ENCODE measurements at regions not wholly inside any gene's neighbourhood (a gene's known extent, or its start where the extent isn't known, plus 50 kb on each side); places are given as distances from the start of the nearest gene placed in this dataset.
"Not testable (repeated sequence)": the region's sequence is repeated elsewhere in the genome, so short reads cannot be mapped to it uniquely, and the experiment has no call there.

GRCh38 chr1:157279138-157279801, 141.1 kb upstream of the ETV3 start:
- DNase-seq: no peak
- intact Hi-C loops (cut with micrococcal nuclease): no loop called here
- no peak for ATAC-seq

DNA sequence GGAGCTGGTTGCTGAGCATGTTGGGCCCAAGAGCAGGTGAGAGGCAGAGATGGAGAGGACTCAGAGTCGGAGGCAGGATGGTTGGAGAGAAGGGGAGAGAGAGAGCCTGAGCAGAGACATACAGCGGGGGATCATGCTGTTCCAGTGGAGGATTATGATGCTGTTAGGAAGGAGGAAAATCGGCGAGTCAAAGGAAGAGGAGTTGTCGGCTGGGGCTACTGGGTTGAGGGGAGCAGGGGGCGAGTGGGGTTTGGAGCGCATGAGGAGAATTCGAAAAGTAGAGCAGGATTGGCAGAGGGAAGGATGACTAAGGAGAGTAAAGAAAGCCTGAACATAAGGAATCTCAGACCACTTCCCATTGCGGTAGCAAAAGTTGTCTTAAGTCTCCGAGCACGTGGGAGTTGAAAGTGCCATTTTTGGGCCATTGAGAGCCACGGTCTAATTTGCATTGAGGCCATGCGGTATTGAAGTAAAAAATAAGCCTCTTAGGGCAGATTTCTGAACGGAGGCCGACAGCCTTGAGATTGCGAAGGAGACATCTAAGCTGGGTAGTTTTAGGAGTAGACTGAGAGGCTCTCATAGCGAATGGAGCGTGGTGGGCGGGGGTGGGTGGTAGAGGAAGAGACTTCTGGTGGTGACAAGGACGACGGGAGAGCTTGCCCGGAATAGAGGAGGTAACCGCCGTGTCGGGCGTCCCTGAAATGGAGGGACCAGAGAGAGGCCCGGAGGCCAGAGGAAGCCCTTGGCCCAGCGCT, 140.4 kb upstream of the ETV3 start:
- intact Hi-C loops (cut with micrococcal nuclease): no loop called here
- no peak for ATAC-seq

DNA sequence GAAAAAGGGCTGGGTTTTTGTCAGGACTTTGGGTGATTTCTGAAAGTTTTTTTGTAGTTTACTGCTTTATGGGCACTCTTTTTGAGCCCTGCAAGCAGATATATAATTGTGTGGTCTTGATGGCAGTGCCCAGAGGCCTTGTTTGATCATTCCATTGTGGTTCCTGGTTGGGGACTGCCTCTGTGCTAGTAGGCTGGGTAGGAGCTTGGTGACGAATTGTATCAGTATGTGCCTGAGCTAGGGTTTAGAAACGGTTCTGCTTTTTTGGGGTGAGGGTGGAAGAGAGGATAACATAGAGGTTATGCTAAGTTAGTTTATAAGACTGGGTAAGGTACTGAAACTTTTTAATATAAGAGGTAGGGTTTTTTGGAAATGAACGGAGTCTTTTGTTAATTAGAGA, 139.7 kb upstream of the ETV3 start:
- intact Hi-C loops (cut with micrococcal nuclease): no loop called here
- ATAC-seq: no peak

More for the DNA sequence above, 140.4 kb upstream of the ETV3 start:
- no peak for DNase-seq

DNA sequence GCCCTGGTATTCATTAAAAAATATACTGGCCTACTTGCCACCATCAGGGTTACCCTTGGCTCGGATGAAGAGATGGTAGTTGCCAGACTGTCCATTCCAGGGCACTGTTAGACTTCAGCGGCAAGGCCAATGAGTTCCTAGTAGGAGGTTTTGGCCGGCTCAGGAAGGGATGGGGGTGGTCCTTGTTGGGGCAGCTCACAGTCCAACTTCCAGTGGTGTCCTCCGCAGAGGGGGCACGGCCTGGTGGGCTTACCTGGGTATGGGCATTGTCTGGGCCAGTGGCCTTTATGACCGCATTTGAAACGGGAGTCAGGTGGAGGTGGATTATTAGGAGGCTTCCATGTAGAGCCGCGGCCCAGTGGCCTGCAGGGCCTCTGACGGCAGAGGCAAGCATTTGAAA, 139.1 kb upstream of the ETV3 start:
- DNase-seq (no peak), ATAC-seq (no peak)
- intact Hi-C loops (cut with micrococcal nuclease): no loop called here

More for the DNA sequence above, 139.7 kb upstream of the ETV3 start:
- DNase-seq: no peak

- intact Hi-C loops (cut with micrococcal nuclease): no loop called here
- DNase-seq: no peak
- ATAC-seq: no peak
Observed at GRCh38 chr1:157274698-157275534, 136.7 kb upstream of the ETV3 start.

GRCh38 chr1:157272729-157273524, 134.7 kb upstream of the ETV3 start:
- intact Hi-C loops (cut with micrococcal nuclease): no loop called here
- DNase-seq (no peak), ATAC-seq (no peak)

DNA sequence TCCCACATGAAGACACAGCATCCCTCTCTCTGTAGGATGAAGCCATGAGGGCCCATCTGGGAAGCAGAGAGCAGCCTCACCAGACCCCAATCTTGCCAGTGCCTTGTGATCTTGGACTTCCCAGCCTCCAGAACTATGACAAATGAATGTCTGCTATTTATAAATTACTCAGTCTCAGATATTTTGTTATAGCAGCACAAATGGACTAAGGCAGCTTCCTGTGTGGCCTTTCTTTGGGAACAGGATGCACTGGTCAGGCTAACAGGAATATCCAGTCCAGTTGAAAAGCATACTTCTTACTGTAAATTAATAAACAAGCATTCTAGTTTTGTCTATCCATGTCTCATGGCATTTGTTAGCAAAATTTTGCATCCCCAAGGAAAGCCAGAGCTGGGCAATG, 134.1 kb upstream of the ETV3 start:
- DNase-seq (no peak), ATAC-seq (no peak)
- intact Hi-C loops (cut with micrococcal nuclease): no loop called here

DNA sequence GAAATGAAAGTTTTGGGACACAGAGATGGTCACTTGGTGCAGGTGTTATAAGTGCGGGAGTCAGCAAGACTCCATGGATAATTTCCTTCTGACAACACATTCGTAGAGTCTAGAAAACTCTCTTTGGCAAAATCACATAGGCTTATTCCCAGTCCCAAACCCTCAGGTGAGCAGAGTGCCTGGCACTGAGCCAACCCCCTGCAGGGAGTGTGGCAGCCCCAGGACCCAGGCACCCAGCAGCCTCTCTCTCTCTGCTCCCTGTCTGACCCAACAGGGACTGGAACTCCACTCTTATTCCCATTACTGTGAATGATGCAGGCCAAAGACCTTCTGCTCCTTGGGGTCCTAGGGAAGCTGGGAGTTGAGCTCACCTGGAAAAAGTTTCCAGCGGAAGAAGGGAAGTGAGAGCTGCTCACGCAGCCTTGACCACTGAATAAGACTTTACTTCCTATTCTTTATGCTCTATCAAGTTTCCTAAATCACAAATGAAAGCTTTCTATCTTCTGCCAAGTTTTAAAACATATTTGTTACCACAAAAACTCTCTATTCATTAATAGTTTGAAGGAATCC, 132.6 kb upstream of the ETV3 start:
- intact Hi-C loops (cut with micrococcal nuclease): no loop called here
- ATAC-seq (no peak), DNase-seq (no peak)

DNA sequence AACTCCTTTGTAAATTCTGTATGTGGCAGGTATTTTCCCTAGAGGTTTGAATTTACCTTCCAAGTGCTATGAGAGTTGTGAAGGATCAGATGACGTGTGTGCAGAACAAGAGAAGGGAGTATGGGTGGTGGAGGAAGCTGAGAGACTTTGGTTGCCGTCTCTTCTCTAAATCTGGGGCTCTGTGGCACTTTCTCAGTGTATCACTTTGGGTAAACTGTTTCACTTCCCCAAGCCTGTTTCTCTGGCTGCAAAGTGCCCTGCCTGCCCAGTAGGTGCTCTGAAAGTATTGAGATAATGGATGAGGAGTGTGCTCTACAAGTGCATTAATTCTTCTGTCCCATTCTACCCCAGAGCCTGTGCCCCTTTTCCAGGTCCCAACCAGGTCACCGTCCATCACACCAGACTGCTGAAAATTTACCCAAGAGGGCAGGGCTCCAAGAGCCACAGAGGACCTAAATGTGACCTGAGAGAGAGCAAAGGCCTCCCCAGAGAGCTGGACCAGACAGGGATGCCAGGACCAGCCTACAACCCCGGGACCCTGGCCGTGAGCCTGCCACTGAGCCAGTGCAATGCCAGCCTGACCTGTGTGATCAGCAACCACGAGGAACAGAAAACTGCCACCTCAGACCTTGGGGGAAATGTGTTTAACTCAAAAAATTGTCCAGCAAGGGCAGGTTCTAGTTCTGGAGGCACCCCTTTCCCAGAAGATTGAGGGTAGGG, 131.6 kb upstream of the ETV3 start:
- DNase-seq (no peak), ATAC-seq (no peak)
- intact Hi-C loops (cut with micrococcal nuclease): no loop called here

GRCh38 chr1:157262891-157263290, 124.7 kb upstream of the ETV3 start:
- intact Hi-C loops (cut with micrococcal nuclease): no loop called here
- ATAC-seq: no peak
- DNase-seq: no peak

DNA sequence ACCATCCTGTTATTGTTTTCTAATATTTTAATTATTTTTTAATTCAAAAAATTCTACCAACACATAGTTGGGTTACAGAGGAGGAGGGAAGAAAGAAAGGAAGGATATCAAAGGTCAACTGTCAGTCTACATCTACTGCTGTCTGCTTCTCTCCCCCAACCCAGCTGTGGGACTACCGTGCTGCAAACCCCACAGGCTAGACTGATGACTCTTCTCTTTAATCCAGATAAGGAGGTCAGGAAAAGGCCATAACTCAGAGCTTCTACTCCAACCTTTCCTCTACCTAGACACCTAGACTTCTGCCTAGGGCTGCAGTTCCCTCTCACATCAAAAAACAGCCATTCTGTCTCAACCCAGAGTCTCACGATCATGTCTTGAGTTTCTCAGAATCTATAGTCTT, 124.2 kb upstream of the ETV3 start:
- intact Hi-C loops (cut with micrococcal nuclease): no loop called here
- no peak for DNase-seq
- ATAC-seq: no peak

DNA sequence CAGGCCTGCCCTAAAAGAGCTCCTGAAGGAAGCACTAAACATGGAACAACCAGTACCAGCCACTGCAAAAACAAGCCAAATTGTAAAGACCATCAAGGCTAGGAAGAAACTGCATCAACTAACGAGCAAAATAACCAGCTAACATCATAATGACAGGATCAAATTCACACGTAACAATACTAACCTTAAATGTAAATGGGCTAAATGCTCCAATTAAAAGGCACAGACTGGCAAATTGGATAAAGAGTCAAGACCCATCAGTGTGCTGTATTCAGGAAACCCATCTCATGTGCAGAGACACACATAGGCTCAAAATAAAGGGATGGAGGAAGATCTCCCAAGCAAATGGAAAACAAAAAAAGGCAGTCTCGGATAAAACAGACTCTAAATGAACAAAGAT, 117.7 kb upstream of the ETV3 start:
- ATAC-seq; intact Hi-C loops (cut with micrococcal nuclease); DNase-seq: not testable (repeated sequence)

GRCh38 chr1:157254183-157254582, 116.0 kb upstream of the ETV3 start:
- DNase-seq; intact Hi-C loops (cut with micrococcal nuclease); ATAC-seq: not testable (repeated sequence)

- DNase-seq (no peak), ATAC-seq (no peak)
- intact Hi-C loops (cut with micrococcal nuclease): no loop called here
Observed at GRCh38 chr1:157252473-157252872, 114.3 kb upstream of the ETV3 start.

DNA sequence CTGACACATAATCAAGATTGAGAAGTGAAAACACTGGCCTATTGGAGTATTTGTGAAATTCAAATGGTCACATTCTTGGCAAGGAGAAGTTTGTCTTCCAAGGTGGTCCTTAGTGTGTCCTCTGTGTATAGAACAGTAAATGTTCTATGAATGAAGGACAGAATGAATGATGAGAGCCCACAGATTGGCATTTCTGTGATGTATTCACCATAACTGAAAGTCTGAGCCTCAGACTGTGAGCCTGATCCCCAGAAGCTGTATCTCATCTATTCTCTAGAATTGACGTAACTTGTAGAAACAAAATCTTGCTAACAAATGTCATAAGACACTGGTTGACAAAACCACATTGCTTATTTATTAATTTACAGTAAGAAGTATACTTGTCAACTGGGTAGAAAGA, 111.5 kb upstream of the ETV3 start:
- no peak for DNase-seq
- no peak for ATAC-seq
- intact Hi-C loops (cut with micrococcal nuclease): no loop called here

GRCh38 chr1:157249326-157249725, 111.1 kb upstream of the ETV3 start:
- no peak for ATAC-seq
- DNase-seq: no peak
- intact Hi-C loops (cut with micrococcal nuclease): no loop called here

- intact Hi-C loops (cut with micrococcal nuclease); DNase-seq; ATAC-seq: not testable (repeated sequence)
Observed at GRCh38 chr1:157247764-157248049, 109.5 kb upstream of the ETV3 start.

DNA sequence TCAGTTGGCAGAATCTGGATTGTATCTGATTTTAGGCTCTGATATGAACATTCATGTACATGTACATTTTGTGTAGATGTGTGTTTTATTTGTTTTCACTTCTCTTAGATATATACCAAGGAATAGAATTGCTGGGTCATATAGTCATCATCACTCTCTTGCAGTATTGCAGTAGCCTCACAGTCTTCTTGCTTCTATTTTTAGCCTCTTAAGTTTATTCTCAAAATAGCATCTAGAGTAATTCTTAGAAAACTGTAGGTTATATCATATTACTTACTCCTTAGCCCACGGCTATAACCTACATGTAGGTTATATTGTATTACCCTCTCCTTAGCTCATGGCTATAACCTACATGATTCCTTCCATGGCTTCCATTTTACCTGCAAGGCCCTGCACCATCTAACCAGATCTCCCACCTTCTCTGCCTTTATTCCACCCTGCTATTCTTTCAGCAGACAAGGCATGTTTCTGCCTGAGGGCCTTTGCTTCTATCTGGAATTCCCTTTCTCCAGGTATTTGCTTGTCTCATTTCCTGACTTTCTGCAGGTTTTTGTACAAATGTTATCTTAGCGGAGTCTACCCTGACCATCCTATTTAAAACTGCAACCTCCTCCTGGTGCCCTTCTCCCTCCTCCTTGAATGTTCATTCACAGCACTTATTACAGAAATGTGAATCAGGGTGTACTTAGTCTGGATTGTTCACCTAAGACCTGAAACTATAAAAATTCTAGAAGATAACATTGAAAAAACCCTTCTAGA, 109.0 kb upstream of the ETV3 start:
- no peak for ATAC-seq
- no peak for DNase-seq
- intact Hi-C loops (cut with micrococcal nuclease): no loop called here
